ENCODE measurements at regions not wholly inside any gene's neighbourhood (a gene's known extent, or its start where the extent isn't known, plus 50 kb on each side); places are given as distances from the start of the nearest gene placed in this dataset.

DNA sequence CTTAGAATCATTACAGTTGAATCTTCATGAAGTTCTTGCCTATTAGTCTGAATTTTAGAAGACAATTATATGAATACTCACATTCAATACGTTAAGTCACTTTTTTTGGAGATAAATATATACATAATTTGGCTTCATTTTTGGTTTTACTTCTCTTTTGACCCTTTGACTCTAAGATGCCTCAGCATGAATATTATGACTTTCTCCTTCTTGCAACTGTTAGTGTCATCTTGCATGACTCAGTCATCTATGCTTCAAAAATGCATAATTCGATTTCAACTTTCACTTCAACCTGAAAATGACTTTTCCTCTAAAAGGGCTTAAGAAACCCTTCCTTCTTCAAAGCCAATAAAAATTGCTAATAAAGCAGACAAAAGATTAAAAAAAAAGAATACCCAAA lies 1427.5 kb downstream of the ADGRL3 start:
- TF ChIP-seq, protein P1, sequence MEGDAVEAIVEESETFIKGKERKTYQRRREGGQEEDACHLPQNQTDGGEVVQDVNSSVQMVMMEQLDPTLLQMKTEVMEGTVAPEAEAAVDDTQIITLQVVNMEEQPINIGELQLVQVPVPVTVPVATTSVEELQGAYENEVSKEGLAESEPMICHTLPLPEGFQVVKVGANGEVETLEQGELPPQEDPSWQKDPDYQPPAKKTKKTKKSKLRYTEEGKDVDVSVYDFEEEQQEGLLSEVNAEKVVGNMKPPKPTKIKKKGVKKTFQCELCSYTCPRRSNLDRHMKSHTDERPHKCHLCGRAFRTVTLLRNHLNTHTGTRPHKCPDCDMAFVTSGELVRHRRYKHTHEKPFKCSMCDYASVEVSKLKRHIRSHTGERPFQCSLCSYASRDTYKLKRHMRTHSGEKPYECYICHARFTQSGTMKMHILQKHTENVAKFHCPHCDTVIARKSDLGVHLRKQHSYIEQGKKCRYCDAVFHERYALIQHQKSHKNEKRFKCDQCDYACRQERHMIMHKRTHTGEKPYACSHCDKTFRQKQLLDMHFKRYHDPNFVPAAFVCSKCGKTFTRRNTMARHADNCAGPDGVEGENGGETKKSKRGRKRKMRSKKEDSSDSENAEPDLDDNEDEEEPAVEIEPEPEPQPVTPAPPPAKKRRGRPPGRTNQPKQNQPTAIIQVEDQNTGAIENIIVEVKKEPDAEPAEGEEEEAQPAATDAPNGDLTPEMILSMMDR (IDR thresholded peaks at IDR 0.05 in 2 of 3, conservative IDR thresholded peaks at IDR 0.05 in 1 of 3; ENCODE audit: control insufficient read depth in 2 of 3, extremely low read depth in 1 of 3, insufficient read depth in 1 of 3, low read depth in 3 of 3, low read length in 3 of 3): no peak
- TF ChIP-seq FOXK2 (IDR thresholded peaks at IDR 0.05) (no peak), POLR2A (IDR thresholded peaks at IDR 0.05; ENCODE audit: low read depth, low read length) (no peak), ESRRA (IDR thresholded peaks at IDR 0.05; ENCODE audit: low read length) (no peak), GATAD2B (conservative IDR thresholded peaks at IDR 0.05; ENCODE audit: low read depth) (no peak), EZH2 (IDR thresholded peaks at IDR 0.05; ENCODE audit: borderline replicate concordance, control insufficient read depth, low read depth, low read length) (no peak), CBFB (IDR thresholded peaks at IDR 0.05; ENCODE audit: low read depth) (no peak)
- TF ChIP-seq, protein P2, sequence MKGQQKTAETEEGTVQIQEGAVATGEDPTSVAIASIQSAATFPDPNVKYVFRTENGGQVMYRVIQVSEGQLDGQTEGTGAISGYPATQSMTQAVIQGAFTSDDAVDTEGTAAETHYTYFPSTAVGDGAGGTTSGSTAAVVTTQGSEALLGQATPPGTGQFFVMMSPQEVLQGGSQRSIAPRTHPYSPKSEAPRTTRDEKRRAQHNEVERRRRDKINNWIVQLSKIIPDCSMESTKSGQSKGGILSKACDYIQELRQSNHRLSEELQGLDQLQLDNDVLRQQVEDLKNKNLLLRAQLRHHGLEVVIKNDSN (IDR thresholded peaks at IDR 0.05; ENCODE audit: borderline replicate concordance, extremely low read length, insufficient read depth, low read depth, low read length): no peak
- TF ChIP-seq, protein P3, sequence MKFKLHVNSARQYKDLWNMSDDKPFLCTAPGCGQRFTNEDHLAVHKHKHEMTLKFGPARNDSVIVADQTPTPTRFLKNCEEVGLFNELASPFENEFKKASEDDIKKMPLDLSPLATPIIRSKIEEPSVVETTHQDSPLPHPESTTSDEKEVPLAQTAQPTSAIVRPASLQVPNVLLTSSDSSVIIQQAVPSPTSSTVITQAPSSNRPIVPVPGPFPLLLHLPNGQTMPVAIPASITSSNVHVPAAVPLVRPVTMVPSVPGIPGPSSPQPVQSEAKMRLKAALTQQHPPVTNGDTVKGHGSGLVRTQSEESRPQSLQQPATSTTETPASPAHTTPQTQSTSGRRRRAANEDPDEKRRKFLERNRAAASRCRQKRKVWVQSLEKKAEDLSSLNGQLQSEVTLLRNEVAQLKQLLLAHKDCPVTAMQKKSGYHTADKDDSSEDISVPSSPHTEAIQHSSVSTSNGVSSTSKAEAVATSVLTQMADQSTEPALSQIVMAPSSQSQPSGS (IDR thresholded peaks at IDR 0.05; ENCODE audit: low read length): no peak
- TF ChIP-seq, protein P4, sequence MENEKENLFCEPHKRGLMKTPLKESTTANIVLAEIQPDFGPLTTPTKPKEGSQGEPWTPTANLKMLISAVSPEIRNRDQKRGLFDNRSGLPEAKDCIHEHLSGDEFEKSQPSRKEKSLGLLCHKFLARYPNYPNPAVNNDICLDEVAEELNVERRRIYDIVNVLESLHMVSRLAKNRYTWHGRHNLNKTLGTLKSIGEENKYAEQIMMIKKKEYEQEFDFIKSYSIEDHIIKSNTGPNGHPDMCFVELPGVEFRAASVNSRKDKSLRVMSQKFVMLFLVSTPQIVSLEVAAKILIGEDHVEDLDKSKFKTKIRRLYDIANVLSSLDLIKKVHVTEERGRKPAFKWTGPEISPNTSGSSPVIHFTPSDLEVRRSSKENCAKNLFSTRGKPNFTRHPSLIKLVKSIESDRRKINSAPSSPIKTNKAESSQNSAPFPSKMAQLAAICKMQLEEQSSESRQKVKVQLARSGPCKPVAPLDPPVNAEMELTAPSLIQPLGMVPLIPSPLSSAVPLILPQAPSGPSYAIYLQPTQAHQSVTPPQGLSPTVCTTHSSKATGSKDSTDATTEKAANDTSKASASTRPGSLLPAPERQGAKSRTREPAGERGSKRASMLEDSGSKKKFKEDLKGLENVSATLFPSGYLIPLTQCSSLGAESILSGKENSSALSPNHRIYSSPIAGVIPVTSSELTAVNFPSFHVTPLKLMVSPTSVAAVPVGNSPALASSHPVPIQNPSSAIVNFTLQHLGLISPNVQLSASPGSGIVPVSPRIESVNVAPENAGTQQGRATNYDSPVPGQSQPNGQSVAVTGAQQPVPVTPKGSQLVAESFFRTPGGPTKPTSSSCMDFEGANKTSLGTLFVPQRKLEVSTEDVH (IDR thresholded peaks at IDR 0.05; ENCODE audit: low read depth, partially characterized antibody): no peak

Data from GM12878 (cell line).